ENCODE measurements at regions not wholly inside any gene's neighbourhood (a gene's known extent, or its start where the extent isn't known, plus 50 kb on each side); places are given as distances from the start of the nearest gene placed in this dataset.
"Not testable (repeated sequence)": the region's sequence is repeated elsewhere in the genome, so short reads cannot be mapped to it uniquely, and the experiment has no call there.

DNA sequence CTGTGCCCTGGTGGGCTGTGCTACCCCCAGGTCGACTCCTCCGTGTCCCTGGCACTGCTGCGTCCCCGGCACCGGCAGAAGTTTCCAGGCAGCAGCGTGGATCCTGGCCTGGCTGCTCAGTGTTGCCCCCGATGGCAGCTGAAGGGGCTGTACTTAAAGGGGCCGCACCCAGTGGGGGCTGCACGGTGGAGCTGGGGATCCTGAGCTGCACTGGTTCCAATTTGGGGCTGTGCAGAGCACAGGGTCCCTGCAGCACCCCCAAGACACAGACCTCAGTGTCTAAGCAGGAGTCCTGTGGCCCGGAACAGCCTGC, 253.8 kb downstream of the ANKRD30B start:
- TF ChIP-seq POLR2A (IDR thresholded peaks at IDR 0.05; ENCODE audit: low read length); GATA1 (IDR thresholded peaks at IDR 0.05; ENCODE audit: low read depth, low read length): not testable (repeated sequence)
